ENCODE measurements at regions not wholly inside any gene's neighbourhood (a gene's known extent, or its start where the extent isn't known, plus 50 kb on each side); places are given as distances from the start of the nearest gene placed in this dataset.
"Not testable (repeated sequence)": the region's sequence is repeated elsewhere in the genome, so short reads cannot be mapped to it uniquely, and the experiment has no call there.

DNA sequence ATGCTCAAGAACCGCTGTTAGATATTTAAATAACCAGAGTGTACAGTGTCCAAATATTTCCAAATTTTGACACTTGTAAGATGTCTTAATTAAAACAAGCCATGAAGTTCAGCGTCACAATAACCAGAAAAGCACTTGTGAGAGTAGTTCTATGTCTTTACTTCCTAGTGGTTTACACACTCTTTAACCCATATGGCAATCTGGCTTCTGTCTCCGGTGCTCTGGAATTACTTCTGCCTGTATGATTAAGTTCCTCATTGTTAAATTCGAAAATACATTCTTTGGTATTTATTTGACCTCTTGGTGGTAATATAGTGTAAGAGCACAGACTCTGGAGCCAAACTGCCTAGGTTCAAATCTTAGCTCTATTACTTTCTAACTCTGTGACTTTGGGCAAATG lies 89.9 kb upstream of the NOTCH2NLA start:
- DNase-seq, result not testable (repeated sequence)

GRCh38 chr1:146317785-146318184 lies 89.0 kb upstream of the NOTCH2NLA start:
- not testable (repeated sequence) for DNase-seq

DNA sequence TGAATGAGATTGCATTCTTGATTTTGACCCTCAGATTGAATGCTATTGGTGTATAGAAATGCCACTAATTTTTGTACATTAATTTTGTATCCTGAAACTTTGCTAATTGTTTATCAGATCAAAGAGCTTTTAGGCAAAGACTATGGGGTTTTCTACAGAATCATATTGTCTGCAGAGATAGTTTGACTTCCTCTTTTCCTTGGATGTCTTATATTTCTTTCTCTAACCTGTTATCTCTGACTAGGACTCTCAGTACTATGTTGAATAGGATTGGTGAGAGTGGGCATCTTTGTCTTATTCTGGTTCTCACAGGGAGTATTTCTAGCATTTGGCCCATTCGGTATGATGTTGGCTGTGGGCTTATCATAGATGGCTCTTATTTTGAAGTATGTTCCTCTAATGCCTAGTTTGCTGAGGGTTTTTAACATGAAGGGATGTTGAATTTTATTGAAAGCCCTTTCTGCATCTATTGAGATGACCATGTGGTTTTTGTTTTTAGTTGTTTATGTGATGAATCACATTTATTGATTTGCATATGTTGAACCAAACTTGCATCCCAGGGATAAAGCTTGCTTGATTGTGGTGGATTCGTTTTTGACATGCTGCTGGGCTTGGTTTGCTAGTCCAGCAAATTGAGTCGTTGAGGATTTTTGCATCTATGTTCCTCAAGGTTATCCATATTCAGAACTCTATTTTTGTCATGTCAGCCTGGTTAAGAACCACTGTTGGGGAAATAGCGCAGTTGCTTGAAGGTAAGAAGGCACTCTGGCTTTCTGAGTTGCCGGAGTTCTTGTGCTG lies 85.8 kb upstream of the NOTCH2NLA start:
- not testable (repeated sequence) for DNase-seq

DNA sequence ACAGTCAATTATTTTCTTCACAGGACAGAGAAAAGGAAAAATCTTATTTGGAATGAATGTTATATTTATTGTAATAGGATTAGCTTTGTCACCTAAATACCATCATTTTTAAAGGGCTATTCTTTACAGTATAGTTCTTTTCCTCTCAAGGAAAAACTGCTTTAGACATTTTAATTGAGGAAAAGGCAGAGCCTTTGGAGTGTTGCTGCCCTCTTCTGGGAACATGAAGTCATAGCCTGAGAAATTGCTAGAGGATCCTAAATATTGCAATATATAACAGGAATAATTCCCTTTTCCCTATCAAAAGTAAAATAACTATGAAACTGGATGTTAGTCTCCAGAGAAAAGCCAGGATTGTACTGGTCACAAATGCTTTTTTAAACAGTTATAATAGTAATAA lies 81.8 kb upstream of the NOTCH2NLA start:
- not testable (repeated sequence) for DNase-seq

DNA sequence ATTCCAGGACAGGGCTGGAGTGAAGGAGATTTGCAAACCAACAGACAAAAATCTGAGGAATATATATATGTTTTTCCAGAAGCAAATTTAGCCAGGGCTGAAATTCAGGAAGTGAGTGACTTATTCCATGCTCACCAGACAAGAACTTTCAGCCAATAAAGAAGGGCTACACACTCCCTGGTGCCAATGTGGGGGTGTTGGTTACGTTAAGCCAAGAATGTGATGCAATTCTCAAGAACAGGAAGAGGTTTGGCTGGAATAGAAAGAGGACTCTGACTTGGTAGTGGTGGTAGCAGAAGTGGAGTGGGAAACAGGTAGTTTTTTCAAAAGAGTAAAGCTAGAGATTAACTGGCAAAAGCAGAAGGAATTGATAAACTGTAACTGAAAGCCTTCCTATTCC lies 80.6 kb upstream of the NOTCH2NLA start:
- not testable (repeated sequence) for DNase-seq

DNA sequence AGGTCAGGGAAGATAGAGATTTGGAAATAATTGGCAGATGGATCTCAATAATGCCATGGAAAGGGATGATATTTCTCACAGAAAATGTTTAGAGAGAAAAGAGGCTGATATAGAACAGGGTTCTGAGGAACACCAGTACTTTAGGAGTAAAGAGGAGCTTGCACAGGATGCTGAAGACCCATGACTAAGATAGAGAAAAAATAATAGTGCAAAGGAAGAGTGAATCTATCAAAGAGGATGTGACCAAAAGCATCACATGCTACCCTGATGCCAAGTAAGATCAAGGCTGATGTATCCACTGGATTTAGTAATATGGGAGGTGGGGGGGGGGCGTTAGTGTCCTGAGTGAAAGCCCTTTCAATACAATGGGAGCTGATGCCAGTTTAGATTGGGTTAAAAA lies 80.1 kb upstream of the NOTCH2NLA start:
- DNase-seq, result not testable (repeated sequence)

- not testable (repeated sequence) for DNase-seq
Observed at GRCh38 chr1:146308152-146308551, 79.3 kb upstream of the NOTCH2NLA start.

DNA sequence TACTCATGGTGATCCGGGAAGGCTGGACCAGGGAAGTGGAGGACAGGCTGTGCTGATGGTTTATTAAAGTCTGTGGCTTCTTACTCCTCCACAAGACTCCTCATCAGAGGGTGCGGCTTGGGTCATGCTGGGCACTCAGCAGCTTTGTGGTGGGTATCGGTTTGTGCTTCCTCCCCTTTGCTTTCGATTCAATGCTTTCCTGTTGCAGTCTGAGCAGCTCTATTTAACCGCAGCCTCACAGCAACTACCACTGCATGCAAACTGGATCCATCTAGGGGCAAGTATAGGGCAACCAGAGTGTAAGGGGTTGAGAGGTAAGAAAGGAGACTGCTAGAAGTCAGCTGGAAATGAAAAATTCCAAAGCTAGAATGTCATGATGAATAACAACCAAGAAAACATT lies 78.8 kb upstream of the NOTCH2NLA start:
- not testable (repeated sequence) for DNase-seq

DNA sequence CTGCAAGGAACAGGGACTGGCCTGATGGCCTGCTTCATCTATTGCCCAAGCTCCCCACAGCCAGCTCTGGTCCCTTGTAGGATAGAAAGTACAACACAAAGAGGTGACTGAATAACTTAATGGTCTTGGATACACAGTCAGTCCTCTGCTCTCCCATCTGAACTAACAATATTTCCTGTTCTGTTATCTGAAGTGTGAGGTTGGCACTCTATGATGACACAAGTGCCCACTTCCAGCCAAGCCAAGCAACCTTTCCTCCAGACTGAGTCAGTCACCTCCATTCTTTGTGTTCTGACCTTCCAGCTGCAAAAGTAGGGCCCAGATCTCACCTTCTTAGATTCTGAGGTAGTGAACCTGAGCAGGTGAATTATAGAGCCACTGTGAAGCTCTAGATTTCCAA lies 77.8 kb upstream of the NOTCH2NLA start:
- not testable (repeated sequence) for DNase-seq

- not testable (repeated sequence) for DNase-seq
Observed at GRCh38 chr1:146305442-146305841, 76.6 kb upstream of the NOTCH2NLA start.

DNA sequence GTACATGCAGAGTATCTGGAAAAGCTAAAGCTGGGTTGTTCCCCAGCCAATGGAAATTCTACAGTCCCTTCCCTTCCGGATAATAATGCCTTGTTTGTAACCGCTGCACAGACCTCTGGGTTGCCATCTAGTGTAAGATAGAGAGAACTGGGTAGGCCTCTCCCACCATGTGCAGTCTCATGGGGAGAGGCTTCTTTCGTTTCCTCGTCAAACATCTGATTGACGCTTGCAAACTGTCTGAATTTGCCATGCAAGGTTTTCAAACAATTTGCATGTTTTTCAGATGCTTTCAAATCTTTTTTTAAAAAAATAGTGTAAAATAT lies 69.7 kb upstream of the NOTCH2NLA start:
- DNase-seq, result not testable (repeated sequence)

GRCh38 chr1:146297781-146298574 lies 69.2 kb upstream of the NOTCH2NLA start:
- not testable (repeated sequence) for DNase-seq

- DNase-seq, result not testable (repeated sequence)
Observed at GRCh38 chr1:146292940-146293936, 64.4 kb upstream of the NOTCH2NLA start.

DNA sequence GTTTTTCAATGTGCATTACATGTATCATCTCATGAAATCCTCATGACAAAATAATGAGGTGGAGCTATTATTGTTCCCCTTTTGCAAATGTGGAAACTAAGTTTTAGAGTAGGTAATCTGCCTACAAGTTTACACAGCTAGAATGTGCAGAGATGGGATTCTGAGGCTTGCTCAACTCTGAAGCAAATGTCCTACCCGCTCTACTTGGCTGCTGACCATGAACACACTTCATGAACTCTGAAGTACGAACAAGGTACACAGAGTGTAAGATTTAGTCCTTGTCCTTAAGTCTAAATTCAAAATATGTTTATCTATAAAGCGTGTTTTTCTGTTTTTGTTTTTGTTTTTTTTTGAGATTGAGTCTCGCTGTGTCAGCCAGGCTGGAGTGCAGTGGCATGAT lies 63.6 kb upstream of the NOTCH2NLA start:
- not testable (repeated sequence) for DNase-seq

DNA sequence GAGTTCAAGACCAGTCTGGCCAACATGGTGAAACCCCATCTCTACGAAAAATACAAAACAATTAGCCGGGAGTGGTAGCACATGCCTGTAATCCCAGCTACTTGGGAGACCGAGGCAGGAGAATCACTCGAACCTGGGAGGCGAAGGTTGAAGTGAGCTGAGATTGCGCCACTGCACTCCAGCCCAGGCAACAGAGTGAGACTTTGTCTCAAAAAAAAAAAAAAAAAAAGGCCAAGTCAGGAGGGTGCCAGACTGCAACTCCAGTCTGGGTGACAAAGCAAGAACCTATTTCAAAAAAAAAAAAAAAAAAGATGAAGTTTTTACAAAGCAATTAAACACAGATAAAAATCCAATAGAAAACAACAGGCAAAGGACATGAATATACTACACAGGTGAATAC lies 59.1 kb upstream of the NOTCH2NLA start:
- not testable (repeated sequence) for DNase-seq

DNA sequence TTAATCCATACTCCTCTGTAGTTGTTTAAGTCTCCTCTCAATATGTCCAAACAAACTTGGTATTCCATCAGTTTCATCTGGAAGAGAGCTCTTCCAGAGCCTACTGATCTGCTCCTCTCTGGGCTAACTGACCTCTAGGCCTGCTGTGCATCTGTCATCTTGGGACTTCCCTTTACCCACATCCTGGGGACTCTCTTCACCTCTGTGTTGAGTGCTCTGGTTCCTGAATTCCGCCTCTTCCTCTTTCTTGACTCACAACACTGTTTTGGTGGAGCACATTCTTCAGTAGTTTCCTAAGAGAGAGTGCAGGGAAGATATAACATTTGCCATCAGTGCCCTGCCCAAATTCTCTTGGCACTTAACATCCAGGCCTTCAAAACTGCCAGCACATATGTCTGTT lies 55.9 kb upstream of the NOTCH2NLA start:
- DNase-seq, result not testable (repeated sequence)

GRCh38 chr1:146283527-146283880 lies 54.7 kb upstream of the NOTCH2NLA start:
- DNase-seq, result not testable (repeated sequence)

DNA sequence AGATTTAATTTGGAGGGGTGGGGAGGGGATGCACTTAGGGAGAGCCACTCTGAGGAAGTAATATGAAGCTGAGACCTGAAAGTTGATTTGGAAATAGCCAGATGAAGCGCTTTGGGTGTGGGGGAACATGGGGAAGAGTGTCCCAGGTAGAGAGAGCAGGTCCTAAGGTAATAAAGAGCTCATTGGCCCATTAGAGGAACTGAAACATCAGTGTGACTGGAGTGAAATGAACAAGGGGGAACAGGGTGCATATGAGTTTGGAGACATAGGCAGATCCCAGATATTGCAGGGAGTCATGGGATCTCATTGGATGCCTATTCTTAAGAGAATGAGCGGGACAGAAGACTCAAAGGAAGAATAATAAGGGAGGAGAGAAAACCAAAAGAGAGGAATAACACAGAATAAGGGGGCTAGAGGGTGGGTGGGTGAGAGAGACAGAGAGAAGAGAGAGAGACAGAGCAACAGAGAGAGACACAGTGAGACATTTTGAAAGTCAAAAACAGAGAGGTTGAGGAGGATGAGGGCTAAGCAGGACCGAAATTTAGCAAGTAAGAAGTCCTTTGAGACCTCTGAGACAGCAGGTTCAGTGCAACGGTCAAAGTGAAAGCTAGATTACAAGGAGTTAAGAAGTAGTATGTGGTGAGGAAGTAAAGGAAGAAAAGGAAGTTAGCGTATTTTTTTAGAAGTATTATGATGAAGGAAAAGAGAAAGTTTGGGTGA lies 54.1 kb upstream of the NOTCH2NLA start:
- not testable (repeated sequence) for DNase-seq

DNA sequence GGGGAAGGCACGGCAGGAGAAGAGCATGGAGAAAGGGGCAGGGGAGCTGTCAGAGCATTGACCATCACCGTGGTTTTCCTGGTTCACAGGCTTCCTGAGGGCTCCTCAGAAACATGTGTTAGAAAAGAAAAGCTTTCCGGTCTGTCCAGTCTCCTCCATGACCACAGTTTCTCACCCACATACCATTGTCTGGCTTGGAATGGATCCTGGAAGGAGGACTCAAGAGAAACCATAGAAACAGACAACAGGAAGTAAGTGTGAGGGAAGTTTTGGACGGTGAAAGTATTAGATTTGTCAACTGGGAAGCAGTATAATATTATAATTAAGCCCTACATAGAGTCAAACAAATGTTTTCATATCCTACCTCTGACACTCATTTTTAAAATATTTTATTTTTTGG lies 52.7 kb upstream of the NOTCH2NLA start:
- not testable (repeated sequence) for DNase-seq

DNA sequence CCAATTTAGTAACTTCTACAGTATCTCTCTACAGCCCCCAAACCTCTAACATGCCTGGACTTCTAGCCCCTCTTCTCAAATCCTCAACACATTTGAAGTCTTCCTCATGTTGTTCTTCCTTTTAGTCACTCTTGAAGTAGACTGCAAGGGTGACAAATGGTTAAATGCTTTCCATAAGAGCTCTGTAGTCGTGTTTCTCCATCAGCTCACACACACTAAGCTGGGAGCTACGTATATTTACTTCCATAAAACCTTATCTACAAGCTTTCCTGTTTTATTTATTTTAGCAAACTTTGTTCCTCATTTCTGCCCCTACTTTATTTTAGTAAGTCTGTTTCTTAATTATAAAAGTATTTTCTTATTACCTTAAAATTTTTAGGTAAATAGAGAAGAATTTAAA lies 49.9 kb upstream of the NOTCH2NLA start:
- DNase-seq, result not testable (repeated sequence)
